ENCODE measurements at regions not wholly inside any gene's neighbourhood (a gene's known extent, or its start where the extent isn't known, plus 50 kb on each side); places are given as distances from the start of the nearest gene placed in this dataset.
"Not testable (repeated sequence)": the region's sequence is repeated elsewhere in the genome, so short reads cannot be mapped to it uniquely, and the experiment has no call there.

DNA sequence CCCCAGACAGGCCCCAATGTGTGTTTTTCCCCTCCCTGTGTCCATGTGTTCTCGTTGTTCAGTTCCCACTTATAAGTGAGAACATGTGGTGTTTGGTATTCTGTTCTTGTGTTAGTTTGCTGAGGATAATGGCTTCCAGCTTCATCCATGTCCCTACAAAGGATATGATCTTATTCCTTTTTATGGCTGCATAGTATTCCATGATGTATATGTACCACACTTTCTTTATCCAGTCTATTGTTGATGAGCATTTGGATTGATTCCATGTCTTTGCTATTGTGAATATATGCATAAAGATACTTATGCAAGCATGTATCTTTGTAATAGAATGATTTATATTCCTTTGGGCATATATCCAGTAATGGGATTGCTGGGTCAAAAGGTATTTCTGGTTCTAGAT lies 125.3 kb downstream of the GATA3 start:
- TF ChIP-seq, protein P1, sequence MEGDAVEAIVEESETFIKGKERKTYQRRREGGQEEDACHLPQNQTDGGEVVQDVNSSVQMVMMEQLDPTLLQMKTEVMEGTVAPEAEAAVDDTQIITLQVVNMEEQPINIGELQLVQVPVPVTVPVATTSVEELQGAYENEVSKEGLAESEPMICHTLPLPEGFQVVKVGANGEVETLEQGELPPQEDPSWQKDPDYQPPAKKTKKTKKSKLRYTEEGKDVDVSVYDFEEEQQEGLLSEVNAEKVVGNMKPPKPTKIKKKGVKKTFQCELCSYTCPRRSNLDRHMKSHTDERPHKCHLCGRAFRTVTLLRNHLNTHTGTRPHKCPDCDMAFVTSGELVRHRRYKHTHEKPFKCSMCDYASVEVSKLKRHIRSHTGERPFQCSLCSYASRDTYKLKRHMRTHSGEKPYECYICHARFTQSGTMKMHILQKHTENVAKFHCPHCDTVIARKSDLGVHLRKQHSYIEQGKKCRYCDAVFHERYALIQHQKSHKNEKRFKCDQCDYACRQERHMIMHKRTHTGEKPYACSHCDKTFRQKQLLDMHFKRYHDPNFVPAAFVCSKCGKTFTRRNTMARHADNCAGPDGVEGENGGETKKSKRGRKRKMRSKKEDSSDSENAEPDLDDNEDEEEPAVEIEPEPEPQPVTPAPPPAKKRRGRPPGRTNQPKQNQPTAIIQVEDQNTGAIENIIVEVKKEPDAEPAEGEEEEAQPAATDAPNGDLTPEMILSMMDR (conservative IDR thresholded peaks at IDR 0.05 in 1 of 2, IDR thresholded peaks at IDR 0.05 in 1 of 2; ENCODE audit: extremely low read depth in 1 of 2, insufficient read depth in 1 of 2, low read depth in 1 of 2, low read length in 2 of 2), result not testable (repeated sequence)
- not testable (repeated sequence) for TF ChIP-seq EZH2 (IDR thresholded peaks at IDR 0.05; ENCODE audit: borderline replicate concordance, low read length)

All from mammary epithelial cell (primary cell).